ENCODE measurements at regions not wholly inside any gene's neighbourhood (a gene's known extent, or its start where the extent isn't known, plus 50 kb on each side); places are given as distances from the start of the nearest gene placed in this dataset.
"Not testable (repeated sequence)": the region's sequence is repeated elsewhere in the genome, so short reads cannot be mapped to it uniquely, and the experiment has no call there.

GRCh38 chr10:28895671-28896070 is 218.3 kb downstream of the BAMBI start:
- DNase-seq (ENCODE audit: low read depth, low spot score) = not testable (repeated sequence)

DNA sequence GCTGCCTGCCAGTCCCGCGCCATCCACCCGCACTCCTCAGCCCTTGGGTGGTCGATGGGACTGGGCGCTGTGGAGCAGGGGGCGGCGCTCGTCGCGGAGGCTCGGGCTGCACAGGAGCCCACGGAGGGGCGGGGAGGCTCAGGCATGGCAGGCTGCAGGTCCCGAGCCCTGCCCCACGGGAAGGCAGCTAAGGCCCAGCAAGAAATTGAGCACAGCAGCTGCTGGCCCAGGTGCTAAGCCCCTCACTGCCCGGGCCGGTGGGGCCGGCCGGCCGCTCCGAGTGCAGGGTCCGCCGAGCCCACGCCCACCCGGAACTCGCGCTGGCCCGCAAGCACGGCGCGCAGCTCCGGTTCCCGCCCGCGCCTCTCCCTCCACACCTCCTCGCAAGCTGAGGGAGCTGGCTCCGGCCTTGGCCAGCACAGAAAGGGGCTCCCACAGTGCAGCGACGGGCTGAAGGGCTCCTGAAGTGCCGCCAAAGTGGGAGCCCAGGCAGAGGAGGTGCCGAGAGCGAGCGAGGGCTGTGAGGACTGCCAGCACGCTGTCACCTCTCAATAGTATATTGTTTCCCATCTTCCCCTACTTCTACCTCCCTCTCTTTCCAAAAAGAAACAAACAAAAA is 219.6 kb downstream of the BAMBI start:
- DNase-seq (ENCODE audit: low read depth, low spot score) = not testable (repeated sequence)

- no peak for DNase-seq (ENCODE audit: low read depth, low spot score)
Measured at GRCh38 chr10:28897617-28898464, 220.5 kb downstream of the BAMBI start.

DNA sequence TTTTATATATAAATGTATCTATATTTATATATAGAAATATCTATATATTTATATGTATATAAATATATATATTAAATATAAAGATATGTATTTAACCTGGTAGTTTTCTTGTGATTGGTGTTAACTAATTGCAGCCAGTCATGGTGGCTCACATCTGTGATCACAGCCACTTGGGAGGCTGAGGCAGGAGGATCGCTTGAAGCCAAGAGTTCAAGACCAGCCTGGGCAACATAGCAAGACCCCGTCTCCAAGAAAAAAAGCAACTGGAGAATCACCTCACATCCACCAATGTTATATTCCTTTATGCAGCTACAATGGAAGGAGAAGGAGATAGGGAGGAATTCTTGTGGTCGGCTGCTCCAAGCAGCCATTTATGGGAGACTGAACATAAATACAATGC is 224.9 kb downstream of the BAMBI start:
- DNase-seq (ENCODE audit: low read depth, low spot score) = no peak

GRCh38 chr10:28903063-28903462 is 225.7 kb downstream of the BAMBI start:
- no peak for DNase-seq (ENCODE audit: low read depth, low spot score)

DNA sequence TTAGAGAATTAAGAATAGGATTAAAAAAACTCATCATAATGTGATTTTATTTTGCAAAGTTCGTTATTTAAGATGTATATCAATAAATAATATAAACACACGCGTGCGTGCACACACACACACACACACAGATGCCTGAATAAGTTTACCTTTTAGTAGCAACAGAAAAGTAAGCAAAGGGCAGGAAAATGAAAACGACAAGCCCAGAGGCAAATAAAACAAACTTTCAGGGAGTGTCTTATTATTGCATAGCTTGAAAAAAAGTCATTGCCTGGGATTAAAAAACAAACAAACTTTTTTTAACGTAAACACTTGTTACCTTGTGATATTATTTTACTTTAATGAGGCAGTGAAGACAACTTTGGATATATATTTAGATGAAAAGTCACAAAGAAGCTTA is 226.4 kb downstream of the BAMBI start:
- DNase-seq (ENCODE audit: low read depth, low spot score) = no peak

DNA sequence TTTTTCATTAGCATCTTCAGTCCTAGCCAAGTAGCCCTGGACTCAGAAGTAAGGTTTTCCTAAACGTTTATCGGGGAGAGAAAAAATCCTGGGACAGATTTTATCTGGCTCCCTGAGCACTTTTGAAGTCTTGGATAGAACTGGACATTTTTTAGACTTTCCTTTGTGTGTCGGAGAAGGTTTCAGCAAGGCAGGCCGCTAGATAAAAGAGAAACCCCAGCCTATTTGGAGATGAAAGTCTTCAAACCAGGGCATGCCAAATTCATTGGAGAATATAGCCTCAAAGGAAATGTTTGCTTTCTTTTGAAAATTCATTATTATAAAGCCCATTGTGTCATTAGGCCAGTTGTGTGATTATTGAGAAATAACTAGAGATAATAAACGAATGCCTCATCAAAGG is 228.1 kb downstream of the BAMBI start:
- no peak for DNase-seq (ENCODE audit: low read depth, low spot score)

- DNase-seq (ENCODE audit: low read depth, low spot score) = no peak
Measured at GRCh38 chr10:28906011-28906411, 228.7 kb downstream of the BAMBI start.

DNA sequence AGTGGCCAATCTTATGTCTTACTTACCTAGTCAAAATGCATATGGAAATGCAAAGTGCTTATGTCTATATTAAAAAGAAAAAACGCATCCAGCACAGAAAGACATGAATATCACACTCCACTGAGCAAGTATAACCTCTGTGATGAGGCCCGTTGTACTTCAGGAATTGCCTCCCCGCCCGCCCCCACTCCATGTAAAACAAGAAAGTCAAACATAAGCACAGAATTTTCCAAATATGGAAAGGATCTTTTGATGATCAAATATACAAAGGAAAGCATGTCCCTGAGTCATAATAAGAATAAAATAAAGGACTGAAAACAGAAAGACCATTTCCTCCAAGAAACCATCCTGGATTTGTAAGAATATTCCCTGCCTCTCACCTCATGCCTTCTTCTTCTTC is 229.1 kb downstream of the BAMBI start:
- DNase-seq (ENCODE audit: low read depth, low spot score) = no peak

- no peak for DNase-seq (ENCODE audit: low read depth, low spot score)
Measured at GRCh38 chr10:28906934-28907333, 229.6 kb downstream of the BAMBI start.

DNA sequence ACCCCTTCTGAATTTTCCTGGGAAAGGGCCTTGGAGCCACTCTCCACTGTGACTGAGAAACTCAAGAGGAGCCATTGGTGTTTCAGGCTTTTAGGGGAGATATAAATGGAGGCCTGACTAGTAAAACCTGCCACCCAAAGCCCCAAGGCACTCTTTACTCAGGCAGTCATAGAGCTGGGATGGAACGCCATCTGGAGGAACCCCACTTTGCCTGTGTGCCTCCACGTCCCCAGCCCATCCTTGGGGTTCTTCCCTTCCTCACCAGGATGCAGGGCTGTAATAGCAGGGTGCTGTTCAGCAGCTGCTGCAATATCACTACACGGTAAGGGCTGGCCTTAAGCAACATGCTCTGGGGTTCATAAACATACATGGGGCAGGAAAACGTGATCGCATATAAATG is 232.6 kb downstream of the BAMBI start:
- no peak for DNase-seq (ENCODE audit: low read depth, low spot score)

DNA sequence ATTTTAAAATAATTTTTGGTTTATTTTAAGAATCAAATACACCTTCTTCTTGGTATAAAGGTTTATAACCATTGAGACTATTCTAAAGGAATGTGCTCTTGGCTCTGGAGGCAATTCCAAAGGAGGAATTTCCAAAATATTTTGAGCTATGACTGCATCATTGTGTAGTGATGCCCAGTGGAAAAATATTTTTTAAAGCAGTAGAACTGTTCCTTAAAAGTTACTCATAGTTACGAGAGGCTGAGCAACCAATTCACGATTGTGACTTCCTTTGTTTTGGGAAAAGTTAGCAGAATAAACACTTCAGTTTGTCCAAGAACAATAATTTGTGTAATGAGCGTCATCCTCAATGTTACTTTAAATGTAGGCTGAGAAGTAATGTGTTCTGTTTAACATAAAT is 233.6 kb downstream of the BAMBI start:
- DNase-seq (ENCODE audit: low read depth, low spot score) = no peak

- not testable (repeated sequence) for DNase-seq (ENCODE audit: low read depth, low spot score)
Measured at GRCh38 chr10:28911511-28911910, 234.2 kb downstream of the BAMBI start.

DNA sequence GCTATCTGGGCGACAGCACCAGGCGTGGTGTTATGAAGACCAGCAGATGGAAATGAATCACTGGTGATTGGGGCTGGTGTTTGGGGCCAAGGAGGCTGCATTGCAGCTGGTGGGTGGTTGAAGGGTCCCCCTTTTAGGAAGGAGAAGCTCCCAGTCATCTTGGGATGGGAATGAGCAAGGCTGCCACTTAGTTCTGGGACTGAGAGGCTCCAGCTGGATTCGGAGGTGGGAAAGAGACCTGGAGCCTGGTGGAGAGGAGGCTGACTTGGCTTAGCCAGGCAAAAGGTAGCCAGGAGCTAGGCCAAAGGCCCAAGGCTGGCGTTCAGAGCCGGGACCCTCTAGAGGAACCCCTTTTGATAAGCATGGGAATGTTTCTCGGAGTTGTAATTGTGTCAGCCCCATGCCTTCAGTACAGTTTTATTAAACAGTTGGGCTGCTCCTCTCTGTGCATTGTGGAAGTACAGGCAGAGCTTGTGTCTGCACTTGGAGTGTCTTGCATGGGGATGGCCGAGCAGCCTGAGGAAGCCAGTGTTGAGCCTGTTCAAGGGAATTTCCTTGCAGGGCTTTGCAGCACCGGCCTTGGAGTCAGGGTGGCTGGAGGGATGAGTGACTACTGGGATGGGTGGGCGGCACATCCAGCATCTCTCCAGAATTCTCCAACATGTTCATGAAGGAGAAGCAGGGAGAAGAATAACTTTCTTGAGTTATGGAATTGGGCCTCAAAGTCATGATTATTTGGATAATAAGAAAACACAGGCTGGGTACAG is 234.9 kb downstream of the BAMBI start:
- no peak for DNase-seq (ENCODE audit: low read depth, low spot score)

DNA sequence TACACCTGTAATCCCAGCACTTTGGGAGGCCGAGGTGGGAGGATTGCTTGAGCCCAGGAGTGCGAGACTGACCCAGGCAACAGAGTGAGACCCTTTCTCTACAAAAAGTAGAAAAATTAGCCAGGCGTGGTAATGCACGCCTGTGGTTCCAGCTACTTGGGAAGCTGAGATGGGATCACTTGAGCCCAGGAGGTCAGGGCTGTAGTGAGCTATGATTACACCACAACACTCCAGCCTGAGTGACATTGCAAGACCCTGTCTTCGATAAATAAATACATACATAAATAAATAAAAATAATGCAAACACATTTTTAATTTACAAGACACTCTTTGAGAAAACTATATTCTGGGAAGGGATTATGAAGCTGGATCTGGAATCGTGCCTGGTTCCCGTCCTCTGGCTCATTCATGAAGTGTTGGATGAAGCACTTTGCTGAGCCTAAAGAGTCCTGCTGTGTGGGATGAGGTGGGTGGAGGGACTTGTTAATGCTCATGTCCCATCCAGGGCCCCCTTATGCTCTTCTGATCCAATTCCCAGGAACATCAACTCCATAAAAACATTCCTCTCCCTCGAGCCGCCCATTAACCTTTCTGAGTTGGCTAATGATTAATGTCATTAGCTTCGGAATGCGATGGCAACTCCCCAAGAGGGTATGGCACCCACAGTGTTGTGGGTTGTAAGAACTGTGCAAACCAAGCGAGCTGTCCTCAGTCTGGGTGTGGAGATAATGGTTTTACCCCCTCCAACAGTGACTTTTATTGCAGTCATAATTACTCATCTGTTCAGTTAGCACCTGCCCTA is 236.3 kb downstream of the BAMBI start:
- DNase-seq (ENCODE audit: low read depth, low spot score) = no peak

DNA sequence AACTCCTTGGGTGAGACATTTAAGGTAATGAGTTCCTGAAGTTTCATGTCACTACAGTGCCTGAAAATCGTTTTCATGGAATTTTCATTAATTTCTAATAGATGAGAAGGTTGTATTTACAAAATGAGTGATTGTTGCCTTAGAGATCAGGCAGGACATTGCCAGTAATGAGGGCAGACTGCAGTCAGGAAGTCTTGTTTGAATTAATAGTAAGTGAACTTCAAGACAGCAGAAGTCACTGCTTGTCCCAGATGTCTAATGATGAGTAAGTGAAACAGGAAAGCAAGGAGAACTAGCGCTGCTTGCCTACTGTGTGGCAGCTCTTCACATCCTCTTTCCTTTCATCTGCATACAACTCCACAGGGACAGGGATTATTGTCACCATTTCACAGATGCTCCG is 237.4 kb downstream of the BAMBI start:
- DNase-seq (ENCODE audit: low read depth, low spot score) = no peak

- DNase-seq (ENCODE audit: low read depth, low spot score) = no peak
Measured at GRCh38 chr10:28915989-28916588, 238.8 kb downstream of the BAMBI start.

- no peak for DNase-seq (ENCODE audit: low read depth, low spot score)
Measured at GRCh38 chr10:28920091-28920490, 242.8 kb downstream of the BAMBI start.

- DNase-seq (ENCODE audit: low read depth, low spot score) = peak; percentile 3
Measured at GRCh38 chr10:28922127-28922526, 244.8 kb downstream of the BAMBI start.

DNA sequence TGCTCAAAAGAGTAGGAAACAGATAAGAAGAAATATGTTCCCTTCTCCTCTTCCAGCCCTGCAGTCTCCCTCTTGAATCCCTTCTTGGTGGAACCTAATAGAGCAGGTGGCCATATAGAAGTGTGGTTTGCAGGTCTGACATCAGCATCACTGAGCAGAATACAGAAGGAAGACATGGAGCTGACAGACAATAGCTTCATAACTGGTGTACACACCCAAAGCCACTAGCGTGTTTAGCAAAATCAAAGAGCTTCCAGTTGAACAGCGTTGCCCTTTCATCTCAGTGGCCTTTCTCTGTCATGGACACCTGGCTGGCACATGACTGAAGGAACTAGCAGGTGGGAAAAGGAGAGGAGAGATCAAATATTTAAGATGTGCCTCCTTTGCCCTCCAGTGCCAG is 245.5 kb downstream of the BAMBI start:
- no peak for DNase-seq (ENCODE audit: low read depth, low spot score)

DNA sequence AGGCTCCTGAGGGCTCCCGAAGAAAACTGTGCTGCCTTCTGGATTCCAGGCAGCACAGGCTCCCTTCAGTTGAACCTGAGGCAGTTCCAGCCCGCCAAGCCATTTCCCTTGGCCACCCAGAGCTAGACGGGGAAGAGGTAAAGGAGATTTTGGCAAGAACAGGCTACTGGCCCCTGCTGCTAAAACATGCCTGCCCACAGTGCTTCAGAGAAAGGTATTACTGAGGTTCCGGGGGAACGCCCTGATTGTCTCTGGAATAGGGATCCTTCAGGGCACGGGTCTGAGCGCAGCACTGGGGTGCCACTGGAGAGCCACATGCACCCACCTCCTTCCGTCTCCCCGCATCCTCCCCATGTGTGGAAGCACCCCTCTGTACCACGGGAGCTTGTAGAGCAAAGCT is 247.4 kb downstream of the BAMBI start:
- no peak for DNase-seq (ENCODE audit: low read depth, low spot score)

All from iPS DF 19.7 (cell line).